ENCODE measurements at regions not wholly inside any gene's neighbourhood (a gene's known extent, or its start where the extent isn't known, plus 50 kb on each side); places are given as distances from the start of the nearest gene placed in this dataset.

GRCh38 chr9:742914-743589 lies 98.4 kb upstream of the DMRT1 start:
- Histone ChIP-seq H3K4me2 (no peak overlapping the region), H3K4me3 (ENCODE audit: low read depth in 2 of 2, low read length in 1 of 2) (no peak overlapping the region), H3K9ac (no peak overlapping the region), H4K20me1 (ENCODE audit: insufficient read depth) (no peaks in the 10 kb centered on the region), H3F3A (replicated peaks; ENCODE audit: insufficient read depth) (peaks cover 9% of the 10 kb centered on the region), H3K36me3 (replicated peaks in 1 of 2; ENCODE audit: control insufficient read depth in 1 of 2, insufficient read depth in 2 of 2, low read length in 1 of 2) (peaks cover 27 to 44% of the 10 kb centered on the region in 2 experiments), H3K27ac (ENCODE audit: low read depth in 2 of 2, low read length in 1 of 2) (no peak overlapping the region), H3K79me2 (ENCODE audit: insufficient read depth) (no peaks in the 10 kb centered on the region; the same call in 1 of the 2 replicates), H3K4me1 (ENCODE audit: control insufficient read depth in 1 of 2, insufficient read depth in 2 of 2, low read depth in 1 of 2, low read length in 1 of 2) (no peaks in the 10 kb centered on the region), H3K9me3 (no peaks in the 10 kb centered on the region), H2AFZ (ENCODE audit: low read depth) (no peak overlapping the region), H3K27me3 (ENCODE audit: insufficient read depth) (no peaks in the 10 kb centered on the region), H3K9me2 (no peaks in the 10 kb centered on the region)
- ChIA-PET CTCF (no interaction called here), POLR2A (no interaction called here)
- 34% methylated on average over 8 of the region's 8 CpGs for WGBS (ENCODE audit: low lambda C conversion rate)
- TF ChIP-seq RFX5 (IDR thresholded peaks at IDR 0.05; ENCODE audit: low read length) (no peak), MXI1 (IDR thresholded peaks at IDR 0.05; ENCODE audit: low read depth, low read length) (no peak), IRF3 (IDR thresholded peaks at IDR 0.05; ENCODE audit: low read depth, low read length) (no peak), GABPA (IDR thresholded peaks at IDR 0.05; ENCODE audit: low read depth) (no peak), POLR2AphosphoS5 (IDR thresholded peaks at IDR 0.05; ENCODE audit: low read depth, low read length) (no peak), REST (IDR thresholded peaks at IDR 0.05; ENCODE audit: low read depth, low read length) (no peak), MEF2A (IDR thresholded peaks at IDR 0.05; ENCODE audit: borderline replicate concordance, low read depth) (no peak), TEAD4 (IDR thresholded peaks at IDR 0.05; ENCODE audit: borderline replicate concordance, insufficient read depth) (no peak), ELF1 (IDR thresholded peaks at IDR 0.05) (no peak)
- TF ChIP-seq, protein P1, sequence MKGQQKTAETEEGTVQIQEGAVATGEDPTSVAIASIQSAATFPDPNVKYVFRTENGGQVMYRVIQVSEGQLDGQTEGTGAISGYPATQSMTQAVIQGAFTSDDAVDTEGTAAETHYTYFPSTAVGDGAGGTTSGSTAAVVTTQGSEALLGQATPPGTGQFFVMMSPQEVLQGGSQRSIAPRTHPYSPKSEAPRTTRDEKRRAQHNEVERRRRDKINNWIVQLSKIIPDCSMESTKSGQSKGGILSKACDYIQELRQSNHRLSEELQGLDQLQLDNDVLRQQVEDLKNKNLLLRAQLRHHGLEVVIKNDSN (IDR thresholded peaks at IDR 0.05; ENCODE audit: borderline replicate concordance, low read depth) = no peak
- DNase-seq = no peak

GRCh38 chr9:744046-744712 lies 97.3 kb upstream of the DMRT1 start:
- CTCF ChIA-PET = no interaction called here
- WGBS (ENCODE audit: low lambda C conversion rate) = 48% methylated on average over 8 of the region's 9 CpGs
- TF ChIP-seq POLR2AphosphoS5 (IDR thresholded peaks at IDR 0.05; ENCODE audit: low read depth, low read length) = no peak
- TF ChIP-seq RAD21 (IDR thresholded peaks at IDR 0.05; ENCODE audit: low read length) = no peak
- TF ChIP-seq, protein P2, sequence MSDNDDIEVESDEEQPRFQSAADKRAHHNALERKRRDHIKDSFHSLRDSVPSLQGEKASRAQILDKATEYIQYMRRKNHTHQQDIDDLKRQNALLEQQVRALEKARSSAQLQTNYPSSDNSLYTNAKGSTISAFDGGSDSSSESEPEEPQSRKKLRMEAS (IDR thresholded peaks at IDR 0.05; ENCODE audit: low read depth) = no peak
- no peak for TF ChIP-seq RXRA (IDR thresholded peaks at IDR 0.05; ENCODE audit: borderline replicate concordance, low read depth)
- TF ChIP-seq SMC3 (IDR thresholded peaks at IDR 0.05; ENCODE audit: low read depth, low read length) = no peak
- TF ChIP-seq ZBTB33 (IDR thresholded peaks at IDR 0.05; ENCODE audit: borderline replicate concordance, low read depth) = no peak
- no peak for TF ChIP-seq MXI1 (IDR thresholded peaks at IDR 0.05; ENCODE audit: low read depth, low read length)
- TF ChIP-seq, protein P1 (IDR thresholded peaks at IDR 0.05; ENCODE audit: borderline replicate concordance, low read depth) = no peak
- TF ChIP-seq NRF1 (IDR thresholded peaks at IDR 0.05; ENCODE audit: low read depth, low read length) = no peak
- TF ChIP-seq TEAD4 (IDR thresholded peaks at IDR 0.05; ENCODE audit: borderline replicate concordance, insufficient read depth) = no peak
- TF ChIP-seq NFIC (IDR thresholded peaks at IDR 0.05; ENCODE audit: borderline replicate concordance) = no peak
- TF ChIP-seq YY1 (IDR thresholded peaks at IDR 0.05; ENCODE audit: low read depth) = no peak

More at GRCh38 chr9:744046-744712, 97.3 kb upstream of the DMRT1 start:
- Histone ChIP-seq H3K27me3 (ENCODE audit: insufficient read depth) (no peaks in the 10 kb centered on the region), H3K4me1 (ENCODE audit: control insufficient read depth in 1 of 2, insufficient read depth in 2 of 2, low read depth in 1 of 2, low read length in 1 of 2) (no peaks in the 10 kb centered on the region), H3K27ac (ENCODE audit: low read depth in 2 of 2, low read length in 1 of 2) (no peak overlapping the region), H2AFZ (ENCODE audit: low read depth) (no peak overlapping the region), H3K9ac (no peak overlapping the region), H3F3A (replicated peaks; ENCODE audit: insufficient read depth) (peaks cover 2% of the 10 kb centered on the region), H4K20me1 (ENCODE audit: insufficient read depth) (no peaks in the 10 kb centered on the region), H3K9me3 (no peaks in the 10 kb centered on the region), H3K9me2 (no peaks in the 10 kb centered on the region), H3K4me3 (ENCODE audit: low read depth in 2 of 2, low read length in 1 of 2) (no peak overlapping the region), H3K4me2 (no peak overlapping the region), H3K79me2 (ENCODE audit: insufficient read depth) (no peaks in the 10 kb centered on the region; the same call in 1 of the 2 replicates), H3K36me3 (replicated peaks in 1 of 2; ENCODE audit: control insufficient read depth in 1 of 2, insufficient read depth in 2 of 2, low read length in 1 of 2) (peaks cover 27 to 40% of the 10 kb centered on the region in 2 experiments)
- POLR2A ChIA-PET = no interaction called here
- no peak for DNase-seq

Data from SK-N-SH (cell line).